HepG2 (cell line): ENCODE measurements at regions not wholly inside any gene's neighbourhood (a gene's known extent, or its start where the extent isn't known, plus 50 kb on each side); places are given as distances from the start of the nearest gene placed in this dataset.

Experiments used
- CTCF ChIP-seq: sonication (generic); formaldehyde crosslinking; IDR thresholded peaks from 2 replicates; pipeline ENCODE4 v1.5.0; 2020; ENCODE audit warnings: mild to moderate bottlenecking, missing genetic modification reagents, moderate library complexity
- EP300 ChIP-seq, 3 experiments: sonication (generic) in 1 of 3; formaldehyde crosslinking in 1 of 3; IDR thresholded peaks; 2 replicates each; pipeline versions ENCODE4 v1.5.1 to v1.6.1; 2011 to 2020; ENCODE audit warnings: low read depth in 2 of 3, low read length in 2 of 3, borderline replicate concordance in 1 of 3, improper control_type of control experiment in 1 of 3, mild to moderate bottlenecking in 1 of 3, missing genetic modification reagents in 1 of 3, moderate library complexity in 1 of 3
- GABPB1 ChIP-seq: IDR thresholded peaks from 2 replicates; pipeline ENCODE4 v1.6.1; 2016; ENCODE audit warnings: mild to moderate bottlenecking, missing genetic modification reagents, moderate library complexity, missing compliant biosample characterization
- NFATC3 ChIP-seq: sonication (generic); formaldehyde crosslinking; IDR thresholded peaks from 2 replicates; pipeline ENCODE4 v1.5.1; 2020; ENCODE audit warnings: mild to moderate bottlenecking, missing genetic modification reagents
- NONO ChIP-seq, 2 experiments: fragments of 450-650 bp in 1 of 2; sonication (generic) in 1 of 2; formaldehyde crosslinking in 1 of 2; IDR thresholded peaks in 1 of 2; conservative IDR thresholded peaks in 1 of 2; 2 replicates each; pipeline versions ENCODE4 v1.6.1 to v1.8.0; 2017 to 2022; ENCODE audit warnings: mild to moderate bottlenecking in 1 of 2, missing genetic modification reagents in 1 of 2, moderate library complexity in 1 of 2
- PRDM15 ChIP-seq: sonication (generic); formaldehyde crosslinking; IDR thresholded peaks from 2 replicates; pipeline ENCODE4 v1.4.0; 2020; ENCODE audit warnings: missing genetic modification reagents
- ZFP1 ChIP-seq: IDR thresholded peaks from 2 replicates; pipeline ENCODE4 v1.6.1; 2016
- ZNF510 ChIP-seq: sonication (generic); formaldehyde crosslinking; IDR thresholded peaks from 2 replicates; pipeline ENCODE4 v1.4.0; 2020; ENCODE audit warnings: low read depth, mild to moderate bottlenecking, missing genetic modification reagents
- ZNF740 ChIP-seq: sonication (generic); formaldehyde crosslinking; IDR thresholded peaks from 2 replicates; pipeline ENCODE4 v1.4.0; 2020; ENCODE audit warnings: missing genetic modification reagents
- ZNF761 ChIP-seq: sonication (generic); formaldehyde crosslinking; conservative IDR thresholded peaks from 2 replicates; pipeline ENCODE4 v1.4.0; 2020; ENCODE audit warnings: mild to moderate bottlenecking, missing genetic modification reagents
- ZNF792 ChIP-seq: IDR thresholded peaks from 2 replicates; pipeline ENCODE4 v1.6.1; 2016
- TF ChIP-seq, protein P1 (sequence below): fragments of 450-650 bp; IDR thresholded peaks from 2 replicates; pipeline ENCODE4 v1.6.1; 2016

DNA sequence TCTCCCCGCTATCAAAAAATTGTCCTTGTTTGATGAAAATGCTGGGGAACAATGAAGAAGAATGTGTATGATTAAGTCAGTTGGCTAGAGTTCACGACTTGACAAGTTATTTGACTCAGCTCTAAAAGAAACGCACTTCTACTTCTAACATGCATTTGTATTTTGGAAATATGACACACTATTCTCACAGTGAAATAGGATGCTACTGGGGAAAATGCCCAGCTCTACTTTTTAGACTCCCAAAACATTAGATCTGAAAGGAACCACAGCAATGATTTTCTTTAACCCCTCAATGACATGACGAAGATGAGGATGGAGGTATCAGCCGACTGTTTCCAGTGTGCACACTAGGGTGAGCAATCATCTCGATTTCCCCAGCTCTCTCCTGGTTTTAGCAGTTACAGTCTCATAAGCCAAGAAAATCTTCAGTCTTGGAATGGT is 83.6 kb upstream of the PCSK1 start:
- TF ChIP-seq ZNF761 (CRISPR knock-in tag): no peak
- no peak for TF ChIP-seq CTCF (CRISPR knock-in tag)
- no peak for TF ChIP-seq ZNF510
- no peak for TF ChIP-seq ZNF792 (CRISPR knock-in tag)
- TF ChIP-seq ZFP1 (CRISPR knock-in tag): no peak
- no peak for TF ChIP-seq GABPB1 (CRISPR knock-in tag)
- no peak for TF ChIP-seq PRDM15 (CRISPR knock-in tag)
- no peak for TF ChIP-seq EP300 (IDR thresholded peaks at IDR 0.05; ENCODE audit: low read depth in 2 of 2, low read length in 2 of 2)
- TF ChIP-seq EP300 (CRISPR knock-in tag; IDR thresholded peaks at IDR 0.05; ENCODE audit: borderline replicate concordance): no peak
- TF ChIP-seq, protein P1, sequence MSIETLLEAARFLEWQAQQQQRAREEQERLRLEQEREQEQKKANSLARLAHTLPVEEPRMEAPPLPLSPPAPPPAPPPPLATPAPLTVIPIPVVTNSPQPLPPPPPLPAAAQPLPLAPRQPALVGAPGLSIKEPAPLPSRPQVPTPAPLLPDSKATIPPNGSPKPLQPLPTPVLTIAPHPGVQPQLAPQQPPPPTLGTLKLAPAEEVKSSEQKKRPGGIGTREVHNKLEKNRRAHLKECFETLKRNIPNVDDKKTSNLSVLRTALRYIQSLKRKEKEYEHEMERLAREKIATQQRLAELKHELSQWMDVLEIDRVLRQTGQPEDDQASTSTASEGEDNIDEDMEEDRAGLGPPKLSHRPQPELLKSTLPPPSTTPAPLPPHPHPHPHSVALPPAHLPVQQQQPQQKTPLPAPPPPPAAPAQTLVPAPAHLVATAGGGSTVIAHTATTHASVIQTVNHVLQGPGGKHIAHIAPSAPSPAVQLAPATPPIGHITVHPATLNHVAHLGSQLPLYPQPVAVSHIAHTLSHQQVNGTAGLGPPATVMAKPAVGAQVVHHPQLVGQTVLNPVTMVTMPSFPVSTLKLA: no peak
- TF ChIP-seq ZNF740 (CRISPR knock-in tag): no peak
- TF ChIP-seq NONO (IDR thresholded peaks at IDR 0.05): no peak
- no peak for TF ChIP-seq NONO (CRISPR knock-in tag; conservative IDR thresholded peaks at IDR 0.05)
- TF ChIP-seq NFATC3 (CRISPR knock-in tag): no peak
